ENCODE measurements at regions not wholly inside any gene's neighbourhood (a gene's known extent, or its start where the extent isn't known, plus 50 kb on each side); places are given as distances from the start of the nearest gene placed in this dataset.
"Not testable (repeated sequence)": the region's sequence is repeated elsewhere in the genome, so short reads cannot be mapped to it uniquely, and the experiment has no call there.

GRCh38 chr10:32139223-32140073 lies 83.2 kb upstream of the KIF5B start:
- H3K4me3 Mint-ChIP-seq = no peak overlapping the region
- no peaks in the 10 kb centered on the region for H3K9me3 Mint-ChIP-seq
- H3K36me3 ChIP-seq (ENCODE audit: control insufficient read depth, insufficient read depth, low read length) = no peaks in the 10 kb centered on the region
- H3K4me1 ChIP-seq (ENCODE audit: control insufficient read depth, insufficient read depth, low read length, poor library complexity, severe bottlenecking) = no peaks in the 10 kb centered on the region
- DNase-seq (no peak), ATAC-seq (ENCODE audit: low read depth in 2 of 2) (no peak)
- no peaks in the 10 kb centered on the region for H3K36me3 Mint-ChIP-seq
- H3K27me3 ChIP-seq (ENCODE audit: control insufficient read depth, insufficient read depth, low read length) = no peaks in the 10 kb centered on the region
- peaks cover 4% of the 10 kb centered on the region for H3K27me3 Mint-ChIP-seq
- no peaks in the 10 kb centered on the region for H3K4me1 Mint-ChIP-seq
- no peak overlapping the region for H3K27ac ChIP-seq (ENCODE audit: insufficient read depth, low read length, poor library complexity, severe bottlenecking)
- H3K27ac Mint-ChIP-seq = no peak overlapping the region
- no peak overlapping the region for H3K4me3 ChIP-seq (ENCODE audit: low read depth, low read length)
- H3K9me3 ChIP-seq (ENCODE audit: control insufficient read depth in 2 of 2, low read length in 2 of 2) = no peaks in the 10 kb centered on the region

GRCh38 chr10:32136927-32137326 lies 80.7 kb upstream of the KIF5B start:
- DNase-seq; H3K4me1 ChIP-seq (ENCODE audit: control insufficient read depth, insufficient read depth, low read length, poor library complexity, severe bottlenecking); H3K4me3 Mint-ChIP-seq; H3K27ac ChIP-seq (ENCODE audit: insufficient read depth, low read length, poor library complexity, severe bottlenecking); H3K36me3 ChIP-seq (ENCODE audit: control insufficient read depth, insufficient read depth, low read length); H3K9me3 Mint-ChIP-seq; ATAC-seq (ENCODE audit: low read depth in 2 of 2); H3K27me3 Mint-ChIP-seq; H3K36me3 Mint-ChIP-seq; H3K27me3 ChIP-seq (ENCODE audit: control insufficient read depth, insufficient read depth, low read length); H3K4me1 Mint-ChIP-seq; H3K4me3 ChIP-seq (ENCODE audit: low read depth, low read length); H3K27ac Mint-ChIP-seq; H3K9me3 ChIP-seq (ENCODE audit: control insufficient read depth in 2 of 2, low read length in 2 of 2): not testable (repeated sequence)

DNA sequence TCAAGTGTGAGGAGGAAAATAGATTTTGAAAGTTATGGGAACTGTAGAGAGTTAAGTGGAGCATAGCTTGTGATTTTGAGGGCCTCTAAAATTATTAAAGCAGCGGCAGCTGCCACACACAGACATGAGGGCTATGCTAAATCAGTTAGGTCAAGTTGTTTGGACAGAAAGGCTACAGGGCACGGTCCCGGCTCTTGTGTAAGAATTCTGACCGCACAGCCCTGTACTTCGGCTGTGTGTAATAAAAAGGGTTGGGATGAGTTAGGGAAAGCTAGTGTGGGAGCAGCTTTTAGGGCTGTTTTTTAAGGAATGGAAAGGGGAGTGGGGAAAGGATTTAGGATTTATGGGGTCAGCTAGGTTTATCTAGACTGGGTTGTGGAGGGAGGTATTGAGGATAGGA lies 79.6 kb upstream of the KIF5B start:
- not testable (repeated sequence) for H3K27me3 Mint-ChIP-seq; H3K27ac ChIP-seq (ENCODE audit: insufficient read depth, low read length, poor library complexity, severe bottlenecking); H3K36me3 Mint-ChIP-seq

DNA sequence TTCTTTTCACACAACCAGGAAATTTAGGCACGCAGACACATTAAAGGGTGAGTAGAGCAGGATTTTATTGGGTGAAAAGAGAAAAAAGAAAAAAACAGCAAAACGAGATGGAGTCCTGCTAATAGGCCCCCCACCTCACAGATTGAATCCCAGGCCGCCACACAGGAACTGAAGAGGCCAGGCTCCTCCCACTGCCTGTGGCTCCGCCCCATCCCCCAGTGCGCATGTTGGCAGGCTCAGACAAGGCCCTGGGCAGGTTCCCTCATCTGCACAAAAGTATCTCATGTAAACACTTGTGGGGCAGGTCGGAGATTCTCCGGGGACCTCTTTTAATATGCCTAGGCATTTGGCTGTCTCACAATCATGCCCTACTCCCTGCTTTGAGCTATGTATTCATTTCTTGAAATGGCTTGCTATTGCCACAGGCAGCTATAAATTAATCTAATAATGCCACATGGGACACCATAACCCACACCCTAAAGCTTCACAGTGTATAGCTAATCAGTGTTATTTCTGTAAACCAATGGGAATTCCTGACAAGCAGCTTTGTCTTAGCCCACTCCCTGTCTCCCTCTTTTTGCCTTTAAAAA lies 76.2 kb upstream of the KIF5B start:
- Mint-ChIP-seq H3K4me3 (no peak overlapping the region), H3K36me3 (no peaks in the 10 kb centered on the region), H3K27ac (peak overlapping the region in 2 of 3 donors; percentile 34 to 46), H3K4me1 (peaks cover 0 to 20% (median 8%) of the 10 kb centered on the region in 4 donors), H3K9me3 (no peaks in the 10 kb centered on the region), H3K27me3 (peaks cover 11% of the 10 kb centered on the region)
- H3K4me3 ChIP-seq (ENCODE audit: low read depth, low read length) = no peak overlapping the region
- DNase-seq (no peak), ATAC-seq (ENCODE audit: low read depth in 2 of 2) (no peak)
- H3K27ac ChIP-seq (ENCODE audit: insufficient read depth, low read length, poor library complexity, severe bottlenecking) = no peak overlapping the region
- H3K36me3 ChIP-seq (ENCODE audit: control insufficient read depth, insufficient read depth, low read length) = no peaks in the 10 kb centered on the region
- peaks cover 9% of the 10 kb centered on the region for H3K4me1 ChIP-seq (ENCODE audit: control insufficient read depth, insufficient read depth, low read length, poor library complexity, severe bottlenecking)
- H3K27me3 ChIP-seq (ENCODE audit: control insufficient read depth, insufficient read depth, low read length) = no peaks in the 10 kb centered on the region
- no peaks in the 10 kb centered on the region for H3K9me3 ChIP-seq (ENCODE audit: control insufficient read depth in 2 of 2, low read length in 2 of 2)

More for the DNA sequence above, 79.6 kb upstream of the KIF5B start:
- H3K9me3 ChIP-seq (ENCODE audit: control insufficient read depth in 2 of 2, low read length in 2 of 2); H3K27ac Mint-ChIP-seq; H3K9me3 Mint-ChIP-seq; H3K4me3 Mint-ChIP-seq; H3K4me3 ChIP-seq (ENCODE audit: low read depth, low read length); ATAC-seq (ENCODE audit: low read depth in 2 of 2); H3K27me3 ChIP-seq (ENCODE audit: control insufficient read depth, insufficient read depth, low read length); H3K4me1 ChIP-seq (ENCODE audit: control insufficient read depth, insufficient read depth, low read length, poor library complexity, severe bottlenecking); DNase-seq; H3K36me3 ChIP-seq (ENCODE audit: control insufficient read depth, insufficient read depth, low read length): not testable (repeated sequence)
- H3K4me1 Mint-ChIP-seq = peaks cover 0 to 20% (median 8%) of the 10 kb centered on the region in 4 donors

- H3K36me3 Mint-ChIP-seq = no peaks in the 10 kb centered on the region
- ATAC-seq (ENCODE audit: low read depth in 2 of 2) (peak in 1 of 2 donors; percentile 74), DNase-seq (peak in 1 of 3 donors; percentile 59)
- H3K27ac Mint-ChIP-seq = peak overlapping the region in 2 of 3 donors; percentile 12 to 80
- Histone ChIP-seq H3K9me3 (ENCODE audit: control insufficient read depth in 2 of 2, low read length in 2 of 2) (no peaks in the 10 kb centered on the region), H3K27ac (ENCODE audit: insufficient read depth, low read length, poor library complexity, severe bottlenecking) (no peak overlapping the region), H3K4me1 (ENCODE audit: control insufficient read depth, insufficient read depth, low read length, poor library complexity, severe bottlenecking) (peaks cover 9% of the 10 kb centered on the region), H3K36me3 (ENCODE audit: control insufficient read depth, insufficient read depth, low read length) (no peaks in the 10 kb centered on the region), H3K4me3 (ENCODE audit: low read depth, low read length) (no peak overlapping the region), H3K27me3 (ENCODE audit: control insufficient read depth, insufficient read depth, low read length) (no peaks in the 10 kb centered on the region)
- no peaks in the 10 kb centered on the region for H3K9me3 Mint-ChIP-seq
- H3K4me3 Mint-ChIP-seq = peak overlapping the region in 2 of 4 donors; percentile 23 to 74
- H3K4me1 Mint-ChIP-seq = peaks cover 0 to 20% (median 8%) of the 10 kb centered on the region in 4 donors
- H3K27me3 Mint-ChIP-seq = peaks cover 11% of the 10 kb centered on the region
Measured at GRCh38 chr10:32131388-32131787, 75.2 kb upstream of the KIF5B start.

DNA sequence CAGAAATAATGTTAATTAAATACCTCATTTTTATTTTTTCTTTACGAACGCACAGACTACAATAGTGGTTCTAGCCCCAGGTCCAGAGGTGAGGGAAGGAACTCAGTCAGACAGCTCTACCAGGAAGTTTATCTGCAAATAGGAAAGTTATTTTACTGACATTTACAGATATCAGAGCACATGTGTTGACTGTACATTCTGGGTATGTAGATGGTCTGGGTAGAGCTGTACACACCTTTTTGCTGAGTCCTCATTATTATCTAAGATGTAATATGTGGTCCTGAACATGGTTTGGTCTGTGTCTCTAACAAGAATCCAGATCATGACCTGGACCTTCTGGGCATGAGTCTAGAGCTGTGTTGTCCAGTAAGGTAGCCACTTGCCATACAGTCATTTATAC lies 74.6 kb upstream of the KIF5B start:
- Histone ChIP-seq H3K4me1 (ENCODE audit: control insufficient read depth, insufficient read depth, low read length, poor library complexity, severe bottlenecking) (peaks cover 9% of the 10 kb centered on the region), H3K4me3 (ENCODE audit: low read depth, low read length) (no peak overlapping the region), H3K36me3 (ENCODE audit: control insufficient read depth, insufficient read depth, low read length) (no peaks in the 10 kb centered on the region), H3K9me3 (ENCODE audit: control insufficient read depth in 2 of 2, low read length in 2 of 2) (no peaks in the 10 kb centered on the region), H3K27me3 (ENCODE audit: control insufficient read depth, insufficient read depth, low read length) (no peaks in the 10 kb centered on the region), H3K27ac (ENCODE audit: insufficient read depth, low read length, poor library complexity, severe bottlenecking) (no peak overlapping the region)
- peak overlapping the region in 1 of 4 donors; percentile 74 for H3K4me3 Mint-ChIP-seq
- no peaks in the 10 kb centered on the region for H3K36me3 Mint-ChIP-seq
- peaks cover 0 to 20% (median 8%) of the 10 kb centered on the region in 4 donors for H3K4me1 Mint-ChIP-seq
- peak overlapping the region in 1 of 3 donors; percentile 47 for H3K27ac Mint-ChIP-seq
- ATAC-seq (ENCODE audit: low read depth in 2 of 2) (no peak), DNase-seq (no peak)
- H3K9me3 Mint-ChIP-seq = no peaks in the 10 kb centered on the region
- H3K27me3 Mint-ChIP-seq = peaks cover 11% of the 10 kb centered on the region

DNA sequence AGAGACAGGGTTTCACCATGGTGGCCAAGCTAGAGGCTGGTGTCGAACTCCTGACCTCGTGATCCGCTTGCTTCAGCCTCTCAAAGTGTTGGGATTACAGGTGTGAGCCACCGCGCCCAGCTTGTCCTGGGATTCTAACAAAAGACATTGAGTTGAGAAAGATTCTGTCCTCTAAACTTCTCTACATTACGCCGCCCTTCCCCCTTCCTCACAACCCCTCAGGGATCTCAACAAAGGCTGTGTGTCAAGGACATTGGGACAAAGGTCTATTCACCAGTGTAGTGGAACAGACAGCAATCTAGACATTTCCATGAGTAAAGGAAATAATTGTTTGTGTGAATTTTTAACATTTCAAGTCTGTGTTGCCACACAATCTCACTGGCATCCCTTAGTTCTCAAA lies 68.8 kb upstream of the KIF5B start:
- Mint-ChIP-seq H3K4me3 (no peak overlapping the region), H3K27ac (no peak overlapping the region), H3K4me1 (no peaks in the 10 kb centered on the region), H3K36me3 (no peaks in the 10 kb centered on the region), H3K9me3 (peaks cover 0 to 6% (median 1%) of the 10 kb centered on the region in 7 donors), H3K27me3 (peaks cover 10% of the 10 kb centered on the region)
- no peak overlapping the region for H3K4me3 ChIP-seq (ENCODE audit: low read depth, low read length)
- no peak overlapping the region for H3K27ac ChIP-seq (ENCODE audit: insufficient read depth, low read length, poor library complexity, severe bottlenecking)
- H3K36me3 ChIP-seq (ENCODE audit: control insufficient read depth, insufficient read depth, low read length) = no peaks in the 10 kb centered on the region
- H3K4me1 ChIP-seq (ENCODE audit: control insufficient read depth, insufficient read depth, low read length, poor library complexity, severe bottlenecking) = no peaks in the 10 kb centered on the region
- ATAC-seq (ENCODE audit: low read depth in 2 of 2) = no peak
- no peaks in the 10 kb centered on the region for H3K27me3 ChIP-seq (ENCODE audit: control insufficient read depth, insufficient read depth, low read length)
- DNase-seq = no peak
- H3K9me3 ChIP-seq (ENCODE audit: control insufficient read depth in 2 of 2, low read length in 2 of 2) = peaks cover 0 to 4% of the 10 kb centered on the region in 2 experiments

All from CD4-positive, CD25-positive, alpha-beta regulatory T cell (primary cell).